ENCODE measurements at regions not wholly inside any gene's neighbourhood (a gene's known extent, or its start where the extent isn't known, plus 50 kb on each side); places are given as distances from the start of the nearest gene placed in this dataset.

DNA sequence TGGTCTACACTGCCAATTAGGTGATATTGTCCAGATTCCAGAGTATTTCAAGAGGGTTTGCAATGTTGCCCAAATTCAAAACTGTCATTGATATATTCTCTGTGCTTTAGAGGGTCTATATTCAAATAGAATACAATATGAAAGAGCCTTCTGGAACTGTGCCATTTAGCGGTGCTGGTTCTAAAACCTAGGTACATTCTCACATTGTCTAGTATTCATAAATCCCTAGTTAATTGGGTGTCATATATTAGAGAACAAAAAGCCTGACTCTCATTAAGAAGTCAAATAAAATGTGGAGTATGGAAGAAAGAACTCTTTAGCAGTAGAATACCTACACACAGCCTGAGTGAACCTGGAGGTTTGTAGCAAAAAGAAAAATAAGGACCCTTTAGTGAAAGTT, 447.9 kb downstream of the CNTN6 start:
- intact Hi-C loops (cut with micrococcal nuclease), result no loop called here
- Histone ChIP-seq H3K9ac (ENCODE audit: insufficient read depth, low read length, poor library complexity, severe bottlenecking) (no peak overlapping the region), H2AFZ (ENCODE audit: insufficient read depth, low read depth, low read length, poor library complexity, severe bottlenecking) (no peak overlapping the region), H3K4me3 (replicated peaks in 1 of 3; ENCODE audit: low read depth in 2 of 3, low read length in 3 of 3) (no peak overlapping the region), H3K27me3 (ENCODE audit: control insufficient read depth in 2 of 2, insufficient read depth in 2 of 2, low read length in 2 of 2) (no peaks in the 10 kb centered on the region), H3K4me2 (replicated peaks; ENCODE audit: extremely low read depth, low read length, poor library complexity, severe bottlenecking) (no peak overlapping the region), H4K20me1 (ENCODE audit: insufficient read depth, low read length) (no peaks in the 10 kb centered on the region), H3K79me2 (ENCODE audit: insufficient read depth, low read length) (no peaks in the 10 kb centered on the region), H3K9me3 (replicated peaks in 1 of 2; ENCODE audit: control insufficient read depth in 1 of 2, insufficient read depth in 1 of 2, low read length in 2 of 2) (peaks cover 7 to 18% of the 10 kb centered on the region in 2 donors), H3K27ac (ENCODE audit: low read depth in 1 of 2, low read length in 2 of 2) (no peak overlapping the region), H3K36me3 (replicated peaks in 1 of 2; ENCODE audit: control insufficient read depth in 1 of 2, insufficient read depth in 2 of 2, low read length in 2 of 2) (no peaks in the 10 kb centered on the region), H3K4me1 (ENCODE audit: control insufficient read depth in 1 of 2, insufficient read depth in 2 of 2, low read length in 2 of 2) (no peaks in the 10 kb centered on the region)
- no CpG with 5 or more reads among the region's 1 CpG for WGBS (ENCODE audit: insufficient coverage)
- Mint-ChIP-seq H3K27ac (no peak overlapping the region), H3K4me1 (no peaks in the 10 kb centered on the region), H3K9me3 (peaks cover 2 to 8% (median 4%) of the 10 kb centered on the region in 7 donors), H3K27me3 (ENCODE audit: low read depth in 3 of 3) (no peaks in the 10 kb centered on the region), H3K4me3 (no peak overlapping the region), H3K36me3 (no peaks in the 10 kb centered on the region)
- TF ChIP-seq, protein P1, sequence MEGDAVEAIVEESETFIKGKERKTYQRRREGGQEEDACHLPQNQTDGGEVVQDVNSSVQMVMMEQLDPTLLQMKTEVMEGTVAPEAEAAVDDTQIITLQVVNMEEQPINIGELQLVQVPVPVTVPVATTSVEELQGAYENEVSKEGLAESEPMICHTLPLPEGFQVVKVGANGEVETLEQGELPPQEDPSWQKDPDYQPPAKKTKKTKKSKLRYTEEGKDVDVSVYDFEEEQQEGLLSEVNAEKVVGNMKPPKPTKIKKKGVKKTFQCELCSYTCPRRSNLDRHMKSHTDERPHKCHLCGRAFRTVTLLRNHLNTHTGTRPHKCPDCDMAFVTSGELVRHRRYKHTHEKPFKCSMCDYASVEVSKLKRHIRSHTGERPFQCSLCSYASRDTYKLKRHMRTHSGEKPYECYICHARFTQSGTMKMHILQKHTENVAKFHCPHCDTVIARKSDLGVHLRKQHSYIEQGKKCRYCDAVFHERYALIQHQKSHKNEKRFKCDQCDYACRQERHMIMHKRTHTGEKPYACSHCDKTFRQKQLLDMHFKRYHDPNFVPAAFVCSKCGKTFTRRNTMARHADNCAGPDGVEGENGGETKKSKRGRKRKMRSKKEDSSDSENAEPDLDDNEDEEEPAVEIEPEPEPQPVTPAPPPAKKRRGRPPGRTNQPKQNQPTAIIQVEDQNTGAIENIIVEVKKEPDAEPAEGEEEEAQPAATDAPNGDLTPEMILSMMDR (IDR thresholded peaks at IDR 0.05), result no peak
- DNase-seq, result no peak

DNA sequence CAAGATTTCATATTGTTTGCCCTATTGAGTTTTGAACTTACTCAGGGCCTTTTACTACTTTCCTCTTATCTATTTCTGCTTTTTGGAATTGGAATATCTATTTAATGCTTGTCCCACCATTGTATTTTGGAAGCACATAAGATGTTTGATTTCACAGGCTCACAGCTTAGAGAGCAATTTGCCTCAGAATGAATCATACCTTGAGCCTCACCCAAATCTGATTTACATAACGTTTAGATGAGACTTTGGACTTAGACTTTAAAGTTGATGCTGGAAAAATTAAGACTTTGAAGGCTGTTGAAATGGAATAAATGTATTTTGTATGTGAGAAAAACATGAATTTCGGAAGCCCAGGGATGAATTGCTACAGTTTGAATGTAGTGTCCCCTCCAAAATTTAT, 458.9 kb downstream of the CNTN6 start:
- H3K79me2 ChIP-seq (ENCODE audit: insufficient read depth, low read length), result no peaks in the 10 kb centered on the region
- no peaks in the 10 kb centered on the region for H3K27me3 ChIP-seq (ENCODE audit: control insufficient read depth in 2 of 2, insufficient read depth in 2 of 2, low read length in 2 of 2)
- no CpG with 5 or more reads among the region's 2 CpGs for WGBS (ENCODE audit: insufficient coverage)
- DNase-seq, result no peak
- Mint-ChIP-seq H3K9me3 (peaks cover 0 to 5% (median 3%) of the 10 kb centered on the region in 7 donors), H3K4me1 (no peaks in the 10 kb centered on the region), H3K4me3 (no peak overlapping the region), H3K36me3 (no peaks in the 10 kb centered on the region), H3K27me3 (ENCODE audit: low read depth in 3 of 3) (no peaks in the 10 kb centered on the region), H3K27ac (no peak overlapping the region)
- no peak overlapping the region for H3K4me3 ChIP-seq (replicated peaks in 1 of 3; ENCODE audit: low read depth in 2 of 3, low read length in 3 of 3)
- no peak overlapping the region for H3K27ac ChIP-seq (ENCODE audit: low read depth in 1 of 2, low read length in 2 of 2)
- TF ChIP-seq, protein P1 (IDR thresholded peaks at IDR 0.05), result no peak
- no peak overlapping the region for H3K9ac ChIP-seq (ENCODE audit: insufficient read depth, low read length, poor library complexity, severe bottlenecking)
- peaks cover 7 to 11% of the 10 kb centered on the region in 2 donors for H3K9me3 ChIP-seq (replicated peaks in 1 of 2; ENCODE audit: control insufficient read depth in 1 of 2, insufficient read depth in 1 of 2, low read length in 2 of 2)
- no peaks in the 10 kb centered on the region for H3K4me1 ChIP-seq (ENCODE audit: control insufficient read depth in 1 of 2, insufficient read depth in 2 of 2, low read length in 2 of 2)
- H3K4me2 ChIP-seq (replicated peaks; ENCODE audit: extremely low read depth, low read length, poor library complexity, severe bottlenecking), result no peak overlapping the region
- H3K36me3 ChIP-seq (replicated peaks in 1 of 2; ENCODE audit: control insufficient read depth in 1 of 2, insufficient read depth in 2 of 2, low read length in 2 of 2), result no peaks in the 10 kb centered on the region
- H4K20me1 ChIP-seq (ENCODE audit: insufficient read depth, low read length), result no peaks in the 10 kb centered on the region
- H2AFZ ChIP-seq (ENCODE audit: insufficient read depth, low read depth, low read length, poor library complexity, severe bottlenecking), result no peak overlapping the region
- intact Hi-C loops (cut with micrococcal nuclease), result no loop called here
